Suprapubic skin (tissue), 4 donors: ENCODE measurements at regions not wholly inside any gene's neighbourhood (a gene's known extent, or its start where the extent isn't known, plus 50 kb on each side); places are given as distances from the start of the nearest gene placed in this dataset.

ENCODE experiments used
- DNase-seq, 2 donors: peaks; one replicate each; pipeline ENCODE4 v3.0.0-alpha.2; 2019; ENCODE audit warnings: low spot score in 2 of 2
- H3K27ac ChIP-seq: fragments of 200-600 bp; sonication (generic); one replicate; pipeline ENCODE4 v1.5.1; 2019
- H3K27me3 ChIP-seq: fragments of 200-600 bp; sonication (generic); one replicate; pipeline ENCODE4 v1.5.1; 2019
- H3K36me3 ChIP-seq: fragments of 200-600 bp; sonication (generic); one replicate; pipeline ENCODE4 v1.5.1; 2019
- H3K4me1 ChIP-seq: fragments of 200-600 bp; sonication (generic); one replicate; pipeline ENCODE4 v1.5.1; 2019
- H3K4me3 ChIP-seq: fragments of 200-600 bp; sonication (generic); one replicate; pipeline ENCODE4 v1.5.1; 2019; ENCODE audit warnings: mild to moderate bottlenecking
- H3K9me3 ChIP-seq: fragments of 200-600 bp; sonication (generic); one replicate; pipeline ENCODE4 v1.5.1; 2019
- EP300 ChIP-seq: sonication (generic); formaldehyde crosslinking; IDR thresholded peaks from one replicate; pipeline ENCODE4 v1.6.1; 2017; ENCODE audit warnings: antibody characterized with exemption
- POLR2A ChIP-seq, 2 donors: fragments of 450-650 bp; IDR thresholded peaks; one replicate each; pipeline ENCODE4 v1.6.1; 2017; ENCODE audit warnings: antibody characterized with exemption in 2 of 2, mild to moderate bottlenecking in 2 of 2, moderate library complexity in 2 of 2
- POLR2AphosphoS5 ChIP-seq, 3 donors: sonication (generic); formaldehyde crosslinking; IDR thresholded peaks; one replicate each; pipeline ENCODE4 v1.6.1; 2017; ENCODE audit warnings: antibody characterized with exemption in 3 of 3
- WGBS: methylation state at CpG from one replicate; pipeline ENCODE4 v1.1.5; 2018; 5-methylcytosine and 5-hydroxymethylcytosine counted together
- TF ChIP-seq, protein P1 (sequence below), 2 donors: fragments of 200-600 bp in 1 of 2; fragments of 450-650 bp in 1 of 2; sonication (generic) in 1 of 2; IDR thresholded peaks; one replicate each; pipeline ENCODE4 v1.5.1; 2016 to 2019; ENCODE audit warnings: antibody characterized with exemption in 2 of 2, mild to moderate bottlenecking in 1 of 2, moderate library complexity in 1 of 2

DNA sequence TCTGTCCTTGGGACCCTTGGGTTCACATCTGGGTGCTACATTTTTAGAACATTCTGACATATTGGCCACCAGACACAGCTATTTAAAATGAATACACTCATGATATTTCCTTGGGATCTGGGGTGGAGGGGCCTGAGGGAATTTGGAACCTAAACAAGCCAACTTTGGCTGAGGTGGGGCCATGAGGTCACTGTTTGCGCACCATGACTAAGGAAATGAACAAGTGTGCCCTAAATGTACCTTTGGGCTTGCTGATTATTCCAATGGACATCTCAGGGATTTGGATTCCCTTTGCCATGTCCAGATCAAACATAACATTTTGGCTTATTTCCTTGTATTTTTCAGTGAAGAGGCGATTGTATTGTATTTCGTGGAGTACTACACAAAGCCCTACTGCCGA is 80.5 kb upstream of the SEC11C start:
- Histone ChIP-seq H3K4me3 (no peak overlapping the region), H3K27me3 (no peaks in the 10 kb centered on the region), H3K9me3 (no peaks in the 10 kb centered on the region), H3K27ac (no peak overlapping the region), H3K4me1 (peaks cover 13% of the 10 kb centered on the region), H3K36me3 (no peaks in the 10 kb centered on the region)
- WGBS = 96% methylated on average over 4 of the region's 4 CpGs
- TF ChIP-seq, protein P1, sequence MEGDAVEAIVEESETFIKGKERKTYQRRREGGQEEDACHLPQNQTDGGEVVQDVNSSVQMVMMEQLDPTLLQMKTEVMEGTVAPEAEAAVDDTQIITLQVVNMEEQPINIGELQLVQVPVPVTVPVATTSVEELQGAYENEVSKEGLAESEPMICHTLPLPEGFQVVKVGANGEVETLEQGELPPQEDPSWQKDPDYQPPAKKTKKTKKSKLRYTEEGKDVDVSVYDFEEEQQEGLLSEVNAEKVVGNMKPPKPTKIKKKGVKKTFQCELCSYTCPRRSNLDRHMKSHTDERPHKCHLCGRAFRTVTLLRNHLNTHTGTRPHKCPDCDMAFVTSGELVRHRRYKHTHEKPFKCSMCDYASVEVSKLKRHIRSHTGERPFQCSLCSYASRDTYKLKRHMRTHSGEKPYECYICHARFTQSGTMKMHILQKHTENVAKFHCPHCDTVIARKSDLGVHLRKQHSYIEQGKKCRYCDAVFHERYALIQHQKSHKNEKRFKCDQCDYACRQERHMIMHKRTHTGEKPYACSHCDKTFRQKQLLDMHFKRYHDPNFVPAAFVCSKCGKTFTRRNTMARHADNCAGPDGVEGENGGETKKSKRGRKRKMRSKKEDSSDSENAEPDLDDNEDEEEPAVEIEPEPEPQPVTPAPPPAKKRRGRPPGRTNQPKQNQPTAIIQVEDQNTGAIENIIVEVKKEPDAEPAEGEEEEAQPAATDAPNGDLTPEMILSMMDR (IDR thresholded peaks at IDR 0.05) = no peak
- no peak for TF ChIP-seq POLR2AphosphoS5 (IDR thresholded peaks at IDR 0.05)
- TF ChIP-seq EP300 = no peak
- TF ChIP-seq POLR2A (IDR thresholded peaks at IDR 0.05) = no peak
- DNase-seq = no peak

DNA sequence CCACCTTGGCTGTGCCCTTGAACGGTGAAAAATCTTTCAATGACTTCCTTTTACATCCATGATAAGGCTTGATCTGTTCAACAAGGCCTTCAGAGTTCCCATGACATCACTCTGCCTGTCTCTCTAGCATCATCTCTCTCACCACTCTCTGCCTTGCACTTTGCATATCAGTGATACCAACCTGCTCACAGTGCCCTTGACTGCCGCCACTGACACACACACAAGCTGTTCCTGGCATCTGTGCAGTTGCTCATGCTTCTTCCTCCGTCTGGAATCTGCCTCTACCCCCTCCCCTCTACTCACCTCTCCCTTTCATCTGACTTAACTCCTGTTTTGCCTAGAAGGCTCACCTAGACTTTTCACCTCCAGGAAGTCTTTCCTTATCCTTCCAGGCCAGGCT is 79.1 kb upstream of the SEC11C start:
- H3K27ac ChIP-seq = no peak overlapping the region
- H3K36me3 ChIP-seq = no peaks in the 10 kb centered on the region
- H3K9me3 ChIP-seq = no peaks in the 10 kb centered on the region

DNA sequence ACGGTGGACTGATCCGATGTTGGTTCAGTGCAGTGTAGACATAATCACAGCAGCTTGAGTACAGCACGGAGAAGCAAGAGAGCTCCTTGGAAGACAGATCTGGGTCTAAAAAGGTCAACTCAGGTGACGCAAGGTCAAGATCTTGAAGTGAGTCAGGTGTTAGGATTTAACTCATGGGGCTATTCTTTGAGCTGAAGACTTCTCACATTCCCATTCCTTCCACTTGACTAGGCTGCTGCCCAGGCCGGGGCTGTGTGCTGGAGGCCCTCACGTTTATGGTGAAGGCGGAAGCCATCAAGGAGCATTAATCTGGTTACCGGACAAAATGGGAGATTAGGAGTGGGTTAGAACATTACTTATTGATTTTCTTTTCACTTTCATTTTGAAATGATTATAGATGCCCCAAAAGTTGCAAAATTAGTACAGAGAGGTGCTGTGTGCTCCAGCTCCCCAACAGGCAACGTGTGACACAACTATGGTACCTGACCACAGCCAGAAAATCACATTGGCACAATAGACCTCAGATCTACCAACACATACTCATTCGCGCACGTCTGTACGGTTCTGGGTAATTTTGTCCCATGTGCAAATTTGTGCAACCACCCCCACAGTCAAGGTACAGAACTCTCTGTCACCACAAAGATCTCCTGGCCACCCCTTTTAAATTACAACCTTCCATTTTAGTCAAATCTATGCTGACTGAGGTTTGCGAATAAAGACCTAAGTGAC is 77.6 kb upstream of the SEC11C start:
- no peak for DNase-seq
- Histone ChIP-seq H3K27ac (no peak overlapping the region), H3K4me3 (no peak overlapping the region), H3K9me3 (no peaks in the 10 kb centered on the region), H3K4me1 (peaks cover 2% of the 10 kb centered on the region), H3K27me3 (no peaks in the 10 kb centered on the region), H3K36me3 (no peaks in the 10 kb centered on the region)
- no peak for TF ChIP-seq EP300
- TF ChIP-seq POLR2A (IDR thresholded peaks at IDR 0.05) = no peak
- WGBS = 92% methylated on average over 14 of the region's 14 CpGs

More for the DNA sequence above, 79.1 kb upstream of the SEC11C start:
- TF ChIP-seq EP300 (no peak), POLR2AphosphoS5 (IDR thresholded peaks at IDR 0.05) (no peak), POLR2A (IDR thresholded peaks at IDR 0.05) (no peak)
- TF ChIP-seq, protein P1 (IDR thresholded peaks at IDR 0.05) = no peak
- 63% methylated on average over 3 of the region's 3 CpGs for WGBS
- Histone ChIP-seq H3K4me1 (peaks cover 2% of the 10 kb centered on the region), H3K4me3 (no peak overlapping the region), H3K27me3 (no peaks in the 10 kb centered on the region)
- DNase-seq = no peak

DNA sequence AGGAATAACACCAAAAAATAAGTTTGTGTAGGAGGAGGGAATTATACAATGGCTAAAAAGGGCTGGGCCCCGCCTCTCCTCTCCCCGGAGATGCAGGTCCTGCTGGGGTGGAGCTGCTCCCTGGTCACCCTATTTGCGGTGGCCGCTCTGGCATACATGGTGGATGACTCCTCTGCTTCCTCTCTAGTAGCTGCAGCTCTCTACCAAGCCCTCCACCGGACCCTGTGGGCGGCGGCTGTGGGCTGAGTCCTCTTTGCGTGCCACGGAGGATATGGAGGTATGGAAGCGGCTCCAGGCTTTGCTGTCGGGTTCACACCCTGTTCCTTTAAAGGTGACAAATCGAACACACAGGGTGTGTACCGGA is 77.1 kb upstream of the SEC11C start:
- no peaks in the 10 kb centered on the region for H3K36me3 ChIP-seq
- 92% methylated on average over 13 of the region's 13 CpGs for WGBS
- TF ChIP-seq, protein P1 (IDR thresholded peaks at IDR 0.05) = no peak
- TF ChIP-seq POLR2AphosphoS5 (IDR thresholded peaks at IDR 0.05) (no peak), EP300 (no peak), POLR2A (IDR thresholded peaks at IDR 0.05) (no peak)
- no peak overlapping the region for H3K27ac ChIP-seq
- DNase-seq = no peak
- no peak overlapping the region for H3K4me3 ChIP-seq
- peaks cover 2% of the 10 kb centered on the region for H3K4me1 ChIP-seq
- no peaks in the 10 kb centered on the region for H3K9me3 ChIP-seq
- H3K27me3 ChIP-seq = no peaks in the 10 kb centered on the region

DNA sequence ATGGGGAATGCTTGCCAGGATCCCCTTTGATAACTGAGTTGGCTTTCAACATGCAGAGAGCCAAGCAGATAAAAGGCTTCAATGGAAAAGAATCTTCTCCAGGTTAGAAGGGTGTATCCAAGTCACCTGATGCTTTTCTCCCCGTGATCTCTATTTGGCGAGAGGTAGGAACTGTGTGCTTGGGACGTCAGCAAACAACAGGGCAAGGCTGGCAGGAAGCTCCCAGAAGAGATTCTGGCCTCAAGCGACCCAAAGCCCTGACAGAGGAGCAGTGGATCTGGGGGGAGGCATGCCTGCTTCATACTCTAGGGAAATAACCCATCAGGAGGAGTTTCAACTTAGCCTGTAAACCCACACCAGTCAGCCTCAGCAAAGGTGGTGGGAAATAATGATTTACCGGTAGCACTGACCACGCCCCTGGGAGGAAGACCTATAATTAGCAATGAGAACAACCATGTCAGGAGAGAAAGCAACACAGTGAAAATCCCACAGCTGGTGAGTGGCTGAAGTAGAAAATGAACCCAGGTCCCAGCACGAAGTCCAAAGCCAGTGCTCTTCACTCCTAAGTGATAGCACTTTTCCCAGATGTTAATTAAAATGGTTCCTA is 76.3 kb upstream of the SEC11C start:
- H3K36me3 ChIP-seq = no peaks in the 10 kb centered on the region
- no peak for TF ChIP-seq POLR2A (IDR thresholded peaks at IDR 0.05)
- TF ChIP-seq, protein P1 (IDR thresholded peaks at IDR 0.05) = no peak
- TF ChIP-seq POLR2AphosphoS5 (IDR thresholded peaks at IDR 0.05) = no peak
- no peak for TF ChIP-seq EP300
- H3K4me3 ChIP-seq = no peak overlapping the region
- no peak for DNase-seq
- WGBS = 43% methylated on average over 7 of the region's 7 CpGs
- H3K27ac ChIP-seq = no peak overlapping the region
- no peaks in the 10 kb centered on the region for H3K9me3 ChIP-seq
- H3K4me1 ChIP-seq = peaks cover under 1% of the 10 kb centered on the region
- H3K27me3 ChIP-seq = no peaks in the 10 kb centered on the region
